Transverse colon (tissue), 4 donors: ENCODE measurements at regions not wholly inside any gene's neighbourhood (a gene's known extent, or its start where the extent isn't known, plus 50 kb on each side); places are given as distances from the start of the nearest gene placed in this dataset.
"Not testable (repeated sequence)": the region's sequence is repeated elsewhere in the genome, so short reads cannot be mapped to it uniquely, and the experiment has no call there.

Experiments used
- DNase-seq: peaks from one replicate; pipeline ENCODE4 v3.0.0-alpha.2; 2019
- H3K27ac ChIP-seq, 4 donors: fragments of 200-600 bp; sonication (generic); 2 replicates each; pipeline ENCODE4 v1.5.1; 2016 to 2018; ENCODE audit warnings: inconsistent platforms in 4 of 4
- H3K27me3 ChIP-seq: fragments of 200-600 bp; sonication (generic); 2 replicates; pipeline ENCODE4 v1.5.1; 2017; ENCODE audit warnings: inconsistent platforms
- H3K36me3 ChIP-seq, 4 donors: fragments of 200-600 bp; sonication (generic); 2 replicates each; pipeline ENCODE4 v1.5.1; 2017 to 2019; ENCODE audit warnings: inconsistent platforms in 4 of 4
- H3K4me1 ChIP-seq, 4 donors: fragments of 200-600 bp; sonication (generic); 2 replicates each; pipeline ENCODE4 v1.5.1; 2017 to 2020; ENCODE audit warnings: inconsistent platforms in 4 of 4
- H3K4me3 ChIP-seq, 4 donors: fragments of 200-600 bp; sonication (generic); 1 replicate in 1 of 4; 2 replicates in 3 of 4; pipeline versions ENCODE4 v1.5.1 to v1.6.1; 2017 to 2019; ENCODE audit warnings: inconsistent platforms in 4 of 4
- H3K9me3 ChIP-seq, 2 donors: fragments of 200-600 bp; sonication (generic); 2 replicates each; pipeline ENCODE4 v1.5.1; 2017 to 2019; ENCODE audit warnings: inconsistent platforms in 2 of 2
- EP300 ChIP-seq: sonication (generic); formaldehyde crosslinking; IDR thresholded peaks from one replicate; pipeline ENCODE4 v1.6.1; 2017; ENCODE audit warnings: antibody characterized with exemption, low read depth
- POLR2A ChIP-seq: fragments of 450-650 bp; IDR thresholded peaks from one replicate; pipeline ENCODE4 v1.6.1; 2016; ENCODE audit warnings: antibody characterized with exemption, mild to moderate bottlenecking, moderate library complexity
- POLR2AphosphoS5 ChIP-seq, 3 donors: sonication (generic); formaldehyde crosslinking; IDR thresholded peaks; one replicate each; pipeline ENCODE4 v1.6.1; 2016; ENCODE audit warnings: antibody characterized with exemption in 3 of 3
- WGBS, 2 donors: methylation state at CpG; one replicate each; pipeline ENCODE4 v1.1.5; 2018; ENCODE audit warnings: low coverage in 1 of 2; 5-methylcytosine and 5-hydroxymethylcytosine counted together
- in situ Hi-C, 4 donors: fragments of 200-750 bp; cut with MboI; loops; one replicate each; pipeline versions ENCODE4 v1.15.0 to v1.15.1; 2017; ENCODE audit warnings: low sequenced_read_pairs in 3 of 4, low pct_ligation_motif_present in 1 of 4, low pct_unique_long_range_greater_than_20kb in 1 of 4
- intact Hi-C: fragments of 100-400 bp; cut with DNase I; formaldehyde crosslinking; loops from one replicate; pipeline ENCODE4 v1.15.1; 2023; ENCODE audit warnings: low total_unique reads
- TF ChIP-seq, protein P1 (sequence below), 5 experiments: fragments of 200-600 bp in 3 of 5; fragments of 450-650 bp in 2 of 5; sonication (generic) in 3 of 5; IDR thresholded peaks; 1 replicate in 2 of 5; 2 replicates in 3 of 5; pipeline ENCODE4 v1.5.1; 2016 to 2017; ENCODE audit warnings: antibody characterized with exemption in 5 of 5, inconsistent platforms in 3 of 5, mild to moderate bottlenecking in 2 of 5, moderate library complexity in 1 of 5

GRCh38 chr20:2223558-2224367 is 72.0 kb upstream of the TGM3 start:
- H3K36me3 ChIP-seq: no peaks in the 10 kb centered on the region
- no peaks in the 10 kb centered on the region for H3K27me3 ChIP-seq
- H3K27ac ChIP-seq: no peak overlapping the region
- H3K4me3 ChIP-seq: no peak overlapping the region
- 76 to 79% methylated on average over 6 to 8 of the region's 8 CpGs for WGBS, 2 donors
- in situ Hi-C loops: loop anchor here in 1 of 4 donors (25.0 kb wide), 1 partner anchor 239 kb away; the partner anchor contains the start of gene SNRPB
- no peak for DNase-seq
- H3K9me3 ChIP-seq: peaks cover 4 to 6% of the 10 kb centered on the region in 2 donors
- intact Hi-C loops: no loop called here
- H3K4me1 ChIP-seq: no peaks in the 10 kb centered on the region
- no peak for TF ChIP-seq POLR2A
- TF ChIP-seq POLR2AphosphoS5 (IDR thresholded peaks at IDR 0.05): no peak
- TF ChIP-seq, protein P1, sequence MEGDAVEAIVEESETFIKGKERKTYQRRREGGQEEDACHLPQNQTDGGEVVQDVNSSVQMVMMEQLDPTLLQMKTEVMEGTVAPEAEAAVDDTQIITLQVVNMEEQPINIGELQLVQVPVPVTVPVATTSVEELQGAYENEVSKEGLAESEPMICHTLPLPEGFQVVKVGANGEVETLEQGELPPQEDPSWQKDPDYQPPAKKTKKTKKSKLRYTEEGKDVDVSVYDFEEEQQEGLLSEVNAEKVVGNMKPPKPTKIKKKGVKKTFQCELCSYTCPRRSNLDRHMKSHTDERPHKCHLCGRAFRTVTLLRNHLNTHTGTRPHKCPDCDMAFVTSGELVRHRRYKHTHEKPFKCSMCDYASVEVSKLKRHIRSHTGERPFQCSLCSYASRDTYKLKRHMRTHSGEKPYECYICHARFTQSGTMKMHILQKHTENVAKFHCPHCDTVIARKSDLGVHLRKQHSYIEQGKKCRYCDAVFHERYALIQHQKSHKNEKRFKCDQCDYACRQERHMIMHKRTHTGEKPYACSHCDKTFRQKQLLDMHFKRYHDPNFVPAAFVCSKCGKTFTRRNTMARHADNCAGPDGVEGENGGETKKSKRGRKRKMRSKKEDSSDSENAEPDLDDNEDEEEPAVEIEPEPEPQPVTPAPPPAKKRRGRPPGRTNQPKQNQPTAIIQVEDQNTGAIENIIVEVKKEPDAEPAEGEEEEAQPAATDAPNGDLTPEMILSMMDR (IDR thresholded peaks at IDR 0.05): no peak
- no peak for TF ChIP-seq EP300

DNA sequence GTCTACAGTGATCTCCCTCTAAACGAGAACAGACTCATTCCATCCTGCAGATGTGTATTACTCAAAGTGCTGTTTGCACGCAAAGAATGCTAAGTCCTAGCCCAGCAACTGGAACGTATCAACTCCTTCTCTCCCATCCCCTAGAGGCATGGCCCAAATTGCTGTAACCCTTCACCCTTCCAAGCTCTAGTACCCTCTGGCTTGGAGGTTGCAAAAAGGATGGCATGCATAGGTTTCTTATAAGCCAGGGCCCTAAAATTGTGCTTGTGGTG is 71.5 kb upstream of the TGM3 start:
- peaks cover 4 to 6% of the 10 kb centered on the region in 2 donors for H3K9me3 ChIP-seq
- TF ChIP-seq EP300: no peak
- TF ChIP-seq POLR2A: no peak
- no peak for TF ChIP-seq POLR2AphosphoS5 (IDR thresholded peaks at IDR 0.05)
- TF ChIP-seq, protein P1 (IDR thresholded peaks at IDR 0.05): no peak
- H3K27ac ChIP-seq: no peak overlapping the region
- DNase-seq: no peak
- no peaks in the 10 kb centered on the region for H3K4me1 ChIP-seq
- no peaks in the 10 kb centered on the region for H3K27me3 ChIP-seq
- H3K4me3 ChIP-seq: no peak overlapping the region
- 70 to 75% methylated on average over 2 to 3 of the region's 3 CpGs for WGBS, 2 donors
- intact Hi-C loops: no loop called here
- no peaks in the 10 kb centered on the region for H3K36me3 ChIP-seq
- in situ Hi-C loops: loop anchor here in 1 of 4 donors (25.0 kb wide), 1 partner anchor 238 kb away; the partner anchor contains the start of gene SNRPB

- not testable (repeated sequence) for H3K27ac ChIP-seq, H3K4me3 ChIP-seq
Observed at GRCh38 chr20:2227285-2227684, 68.5 kb upstream of the TGM3 start.

DNA sequence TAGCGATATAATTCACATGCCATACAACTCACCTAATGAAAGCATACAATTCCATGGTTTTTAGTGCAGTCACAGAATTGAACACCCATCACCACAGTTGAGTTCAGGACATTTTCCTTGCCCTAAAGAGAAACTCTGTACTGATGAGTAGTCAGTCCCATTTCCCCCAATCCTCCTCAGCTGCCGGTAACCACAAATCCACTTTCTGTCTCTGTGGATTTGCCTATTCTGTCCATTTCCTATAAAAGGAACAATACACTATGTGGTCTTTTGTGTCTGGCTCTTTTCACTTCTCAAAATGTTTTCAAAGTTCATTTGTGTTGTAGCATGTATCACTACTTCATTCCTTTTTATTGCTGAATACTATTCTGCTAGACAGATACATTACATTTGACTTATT is 67.9 kb upstream of the TGM3 start:
- DNase-seq: no peak
- in situ Hi-C loops (no loop called here), intact Hi-C loops (no loop called here)
- Histone ChIP-seq H3K27me3 (no peaks in the 10 kb centered on the region), H3K9me3 (no peaks in the 10 kb centered on the region), H3K4me3 (no peak overlapping the region), H3K36me3 (no peaks in the 10 kb centered on the region), H3K4me1 (no peaks in the 10 kb centered on the region), H3K27ac (no peak overlapping the region)
- WGBS, 2 donors: 92 to 100% methylated on average over 2 of the region's 2 CpGs
- TF ChIP-seq, protein P1 (IDR thresholded peaks at IDR 0.05): no peak
- TF ChIP-seq EP300 (no peak), POLR2A (no peak), POLR2AphosphoS5 (IDR thresholded peaks at IDR 0.05) (no peak)

More at GRCh38 chr20:2227285-2227684, 68.5 kb upstream of the TGM3 start:
- H3K36me3 ChIP-seq, DNase-seq, H3K27me3 ChIP-seq, H3K4me1 ChIP-seq, intact Hi-C loops, in situ Hi-C loops, H3K9me3 ChIP-seq: not testable (repeated sequence)
- WGBS, 2 donors: 77 to 78% methylated on average over 3 of the region's 3 CpGs

- H3K9me3 ChIP-seq: no peaks in the 10 kb centered on the region
- H3K27ac ChIP-seq: no peak overlapping the region
- WGBS, 2 donors: 89 to 94% methylated on average over 5 of the region's 5 CpGs
- H3K36me3 ChIP-seq: no peaks in the 10 kb centered on the region
- intact Hi-C loops (no loop called here), in situ Hi-C loops (no loop called here)
- DNase-seq: no peak
- H3K4me3 ChIP-seq: no peak overlapping the region
- H3K27me3 ChIP-seq: no peaks in the 10 kb centered on the region
- TF ChIP-seq, protein P1 (IDR thresholded peaks at IDR 0.05): no peak
- no peak for TF ChIP-seq POLR2AphosphoS5 (IDR thresholded peaks at IDR 0.05)
- TF ChIP-seq POLR2A: no peak
- TF ChIP-seq EP300: no peak
- no peaks in the 10 kb centered on the region for H3K4me1 ChIP-seq
Observed at GRCh38 chr20:2228926-2229325, 66.9 kb upstream of the TGM3 start.
